ENCODE measurements at regions not wholly inside any gene's neighbourhood (a gene's known extent, or its start where the extent isn't known, plus 50 kb on each side); places are given as distances from the start of the nearest gene placed in this dataset.
A peak's percentile ranks its signal among the peaks of the same experiment; 100 is the strongest.

DNA sequence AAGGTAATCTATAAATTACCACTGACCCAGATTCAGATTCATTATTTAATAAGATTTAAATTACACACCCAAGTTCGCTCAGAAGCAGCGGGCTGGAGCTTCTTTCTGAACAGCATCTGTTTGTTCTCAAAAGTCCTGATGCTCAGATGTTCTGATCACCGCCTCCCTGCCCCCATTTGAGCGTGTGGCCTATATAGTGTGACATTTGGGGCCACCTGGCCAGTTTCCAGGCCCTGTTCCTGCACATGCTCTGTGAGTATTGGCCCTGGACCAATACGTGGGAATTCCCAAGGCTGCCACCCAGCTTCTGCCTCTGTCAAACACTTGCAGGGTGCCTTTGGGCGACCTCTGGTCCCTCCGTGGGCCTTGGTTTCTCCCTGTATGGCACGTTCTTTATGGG, 228.8 kb downstream of the TFAP2C start:
- H3K27me3 ChIP-seq (ENCODE audit: insufficient read depth, low read length) = no peaks in the 10 kb centered on the region
- H3K4ac ChIP-seq (ENCODE audit: low read depth, low read length) = no peak overlapping the region
- no peak overlapping the region for H3K27ac ChIP-seq (ENCODE audit: low read depth, low read length)
- H3K79me2 ChIP-seq (ENCODE audit: control insufficient read depth, insufficient read depth, low read length, poor library complexity) = no peaks in the 10 kb centered on the region
- peak overlapping the region; percentile 59 for H3K14ac ChIP-seq (ENCODE audit: low read length)
- H3K4me2 ChIP-seq (ENCODE audit: low read length) = no peak overlapping the region
- no peak overlapping the region for H3K18ac ChIP-seq (ENCODE audit: low read length)
- peaks cover 20 to 27% of the 10 kb centered on the region in 2 experiments for H3K4me1 ChIP-seq (ENCODE audit: control insufficient read depth in 1 of 2, insufficient read depth in 2 of 2, low read length in 2 of 2)
- H4K8ac ChIP-seq (ENCODE audit: low read depth, low read length) = no peak overlapping the region
- no peak overlapping the region for H3K9ac ChIP-seq (ENCODE audit: low read length)
- DNase-seq = no peak
- H2BK120ac ChIP-seq (ENCODE audit: insufficient read depth, low read length, poor library complexity) = peak overlapping the region; percentile 24
- peak overlapping the region; percentile 82 for H4K91ac ChIP-seq (ENCODE audit: low read depth, low read length)
- peaks cover 15% of the 10 kb centered on the region for H3K79me1 ChIP-seq (ENCODE audit: low read length)
- H4K12ac ChIP-seq (ENCODE audit: low read depth, low read length) = no peak overlapping the region
- no peak overlapping the region for H3K4me3 ChIP-seq (ENCODE audit: low read depth, low read length)
- peak overlapping the region; percentile 15 for H2AK5ac ChIP-seq (ENCODE audit: low read length)
- no peak overlapping the region for H2BK5ac ChIP-seq (ENCODE audit: low read depth, low read length, poor library complexity)
- H3K23ac ChIP-seq (ENCODE audit: low read length) = no peak overlapping the region
- H3K9me3 ChIP-seq (ENCODE audit: insufficient read depth, low read depth, low read length) = no peaks in the 10 kb centered on the region
- no CpG with 5 or more reads among the region's 8 CpGs for WGBS (ENCODE audit: extremely low coverage, insufficient coverage, insufficient read length)
- peak overlapping the region; percentile 59 for H2BK12ac ChIP-seq (ENCODE audit: low read length)
- no peaks in the 10 kb centered on the region for H3K36me3 ChIP-seq (ENCODE audit: control insufficient read depth in 1 of 2, insufficient read depth in 2 of 2, low read length in 2 of 2)
- no peak overlapping the region for H2AFZ ChIP-seq (ENCODE audit: insufficient read depth, low read length, poor library complexity)

- H3K36me3 ChIP-seq (ENCODE audit: control insufficient read depth in 1 of 2, insufficient read depth in 2 of 2, low read length in 2 of 2) = no peaks in the 10 kb centered on the region
- peak overlapping the region; percentile 24 for H2BK120ac ChIP-seq (ENCODE audit: insufficient read depth, low read length, poor library complexity)
- no peak overlapping the region for H3K23ac ChIP-seq (ENCODE audit: low read length)
- no CpG with 5 or more reads among the region's 13 CpGs for WGBS (ENCODE audit: extremely low coverage, insufficient coverage, insufficient read length)
- H3K4ac ChIP-seq (ENCODE audit: low read depth, low read length) = no peak overlapping the region
- peak overlapping the region; percentile 36 for H2AK5ac ChIP-seq (ENCODE audit: low read length)
- H3K27ac ChIP-seq (ENCODE audit: low read depth, low read length) = peak overlapping the region; percentile 41
- peak overlapping the region; percentile 86 for H2BK12ac ChIP-seq (ENCODE audit: low read length)
- peak overlapping the region; percentile 40 for H3K18ac ChIP-seq (ENCODE audit: low read length)
- no peaks in the 10 kb centered on the region for H3K27me3 ChIP-seq (ENCODE audit: insufficient read depth, low read length)
- H4K8ac ChIP-seq (ENCODE audit: low read depth, low read length) = peak overlapping the region; percentile 18
- H2BK5ac ChIP-seq (ENCODE audit: low read depth, low read length, poor library complexity) = peak overlapping the region; percentile 18
- no peaks in the 10 kb centered on the region for H3K79me2 ChIP-seq (ENCODE audit: control insufficient read depth, insufficient read depth, low read length, poor library complexity)
- no peak for DNase-seq
- H3K79me1 ChIP-seq (ENCODE audit: low read length) = peaks cover 15% of the 10 kb centered on the region
- H3K4me1 ChIP-seq (ENCODE audit: control insufficient read depth in 1 of 2, insufficient read depth in 2 of 2, low read length in 2 of 2) = peaks cover 20 to 27% of the 10 kb centered on the region in 2 experiments
- no peak overlapping the region for H3K4me3 ChIP-seq (ENCODE audit: low read depth, low read length)
- H4K12ac ChIP-seq (ENCODE audit: low read depth, low read length) = no peak overlapping the region
- peak overlapping the region; percentile 82 for H4K91ac ChIP-seq (ENCODE audit: low read depth, low read length)
- H2AFZ ChIP-seq (ENCODE audit: insufficient read depth, low read length, poor library complexity) = no peak overlapping the region
- H3K14ac ChIP-seq (ENCODE audit: low read length) = peak overlapping the region; percentile 56
- no peaks in the 10 kb centered on the region for H3K9me3 ChIP-seq (ENCODE audit: insufficient read depth, low read depth, low read length)
- H3K4me2 ChIP-seq (ENCODE audit: low read length) = peak overlapping the region; percentile 42
- H3K9ac ChIP-seq (ENCODE audit: low read length) = no peak overlapping the region
These were observed 230.1 kb downstream of the TFAP2C start for GRCh38 chr20:56859039-56859800.

GRCh38 chr20:56859801-56860261, 230.7 kb downstream of the TFAP2C start:
- H4K8ac ChIP-seq (ENCODE audit: low read depth, low read length) = peak overlapping the region; percentile 62
- peak overlapping the region; percentile 42 for H3K4me2 ChIP-seq (ENCODE audit: low read length)
- H3K79me1 ChIP-seq (ENCODE audit: low read length) = peaks cover 15% of the 10 kb centered on the region
- H3K27me3 ChIP-seq (ENCODE audit: insufficient read depth, low read length) = no peaks in the 10 kb centered on the region
- peak overlapping the region; percentile 34 for H3K14ac ChIP-seq (ENCODE audit: low read length)
- H3K4me3 ChIP-seq (ENCODE audit: low read depth, low read length) = no peak overlapping the region
- H3K79me2 ChIP-seq (ENCODE audit: control insufficient read depth, insufficient read depth, low read length, poor library complexity) = no peaks in the 10 kb centered on the region
- no peaks in the 10 kb centered on the region for H3K36me3 ChIP-seq (ENCODE audit: control insufficient read depth in 1 of 2, insufficient read depth in 2 of 2, low read length in 2 of 2)
- H3K9ac ChIP-seq (ENCODE audit: low read length) = no peak overlapping the region
- no peaks in the 10 kb centered on the region for H3K9me3 ChIP-seq (ENCODE audit: insufficient read depth, low read depth, low read length)
- H2AFZ ChIP-seq (ENCODE audit: insufficient read depth, low read length, poor library complexity) = no peak overlapping the region
- peak overlapping the region; percentile 55 for H3K18ac ChIP-seq (ENCODE audit: low read length)
- H2AK5ac ChIP-seq (ENCODE audit: low read length) = peak overlapping the region; percentile 25
- peak overlapping the region; percentile 65 for H2BK5ac ChIP-seq (ENCODE audit: low read depth, low read length, poor library complexity)
- peak overlapping the region; percentile 74 for H2BK12ac ChIP-seq (ENCODE audit: low read length)
- H4K91ac ChIP-seq (ENCODE audit: low read depth, low read length) = peak overlapping the region; percentile 82
- H2BK120ac ChIP-seq (ENCODE audit: insufficient read depth, low read length, poor library complexity) = peak overlapping the region; percentile 80
- no peak overlapping the region for H3K23ac ChIP-seq (ENCODE audit: low read length)
- H3K4ac ChIP-seq (ENCODE audit: low read depth, low read length) = no peak overlapping the region
- DNase-seq = peak in 1 of 2 donors; percentile 25
- H3K27ac ChIP-seq (ENCODE audit: low read depth, low read length) = peak overlapping the region; percentile 45
- H3K4me1 ChIP-seq (ENCODE audit: control insufficient read depth in 1 of 2, insufficient read depth in 2 of 2, low read length in 2 of 2) = peaks cover 20 to 27% of the 10 kb centered on the region in 2 experiments
- peak overlapping the region; percentile 21 for H4K12ac ChIP-seq (ENCODE audit: low read depth, low read length)
- no CpG with 5 or more reads among the region's 10 CpGs for WGBS (ENCODE audit: extremely low coverage, insufficient coverage, insufficient read length)

GRCh38 chr20:56860413-56860812, 231.3 kb downstream of the TFAP2C start:
- Histone ChIP-seq H2BK5ac (ENCODE audit: low read depth, low read length, poor library complexity) (peak overlapping the region; percentile 48), H3K27me3 (ENCODE audit: insufficient read depth, low read length) (no peaks in the 10 kb centered on the region), H3K9me3 (ENCODE audit: insufficient read depth, low read depth, low read length) (no peaks in the 10 kb centered on the region), H3K4ac (ENCODE audit: low read depth, low read length) (peak overlapping the region; percentile 19), H2BK120ac (ENCODE audit: insufficient read depth, low read length, poor library complexity) (peak overlapping the region; percentile 39), H2AFZ (ENCODE audit: insufficient read depth, low read length, poor library complexity) (peak overlapping the region; percentile 20), H3K14ac (ENCODE audit: low read length) (peak overlapping the region; percentile 58), H3K4me1 (ENCODE audit: control insufficient read depth in 1 of 2, insufficient read depth in 2 of 2, low read length in 2 of 2) (peaks cover 18 to 27% of the 10 kb centered on the region in 2 experiments), H3K23ac (ENCODE audit: low read length) (no peak overlapping the region), H4K12ac (ENCODE audit: low read depth, low read length) (peak overlapping the region; percentile 21), H4K91ac (ENCODE audit: low read depth, low read length) (peak overlapping the region; percentile 82), H3K79me1 (ENCODE audit: low read length) (peaks cover 15% of the 10 kb centered on the region), H3K36me3 (ENCODE audit: control insufficient read depth in 1 of 2, insufficient read depth in 2 of 2, low read length in 2 of 2) (no peaks in the 10 kb centered on the region), H3K27ac (ENCODE audit: low read depth, low read length) (peak overlapping the region; percentile 45), H3K4me3 (ENCODE audit: low read depth, low read length) (no peak overlapping the region), H3K79me2 (ENCODE audit: control insufficient read depth, insufficient read depth, low read length, poor library complexity) (no peaks in the 10 kb centered on the region), H3K9ac (ENCODE audit: low read length) (no peak overlapping the region), H4K8ac (ENCODE audit: low read depth, low read length) (peak overlapping the region; percentile 31), H3K18ac (ENCODE audit: low read length) (no peak overlapping the region), H2AK5ac (ENCODE audit: low read length) (no peak overlapping the region), H3K4me2 (ENCODE audit: low read length) (peak overlapping the region; percentile 47), H2BK12ac (ENCODE audit: low read length) (peak overlapping the region; percentile 34)
- DNase-seq = peak in 1 of 2 donors; percentile 33
- no CpG with 5 or more reads among the region's 5 CpGs for WGBS (ENCODE audit: extremely low coverage, insufficient coverage, insufficient read length)
